ENCODE measurements at regions not wholly inside any gene's neighbourhood (a gene's known extent, or its start where the extent isn't known, plus 50 kb on each side); places are given as distances from the start of the nearest gene placed in this dataset.

- no peak overlapping the region for H3K27ac ChIP-seq (ENCODE audit: low read length)
- no peaks in the 10 kb centered on the region for H3K27me3 ChIP-seq (ENCODE audit: low read depth, low read length)
- peaks cover 8 to 38% of the 10 kb centered on the region in 2 donors for H3K4me1 ChIP-seq (ENCODE audit: control insufficient read depth in 1 of 2, insufficient read depth in 2 of 2, low read length in 2 of 2)
- no peaks in the 10 kb centered on the region for H3K36me3 ChIP-seq (ENCODE audit: control insufficient read depth in 1 of 2, insufficient read depth in 2 of 2, low read length in 2 of 2)
- no peaks in the 10 kb centered on the region for H3K9me3 ChIP-seq (ENCODE audit: control insufficient read depth in 1 of 2, low read length in 2 of 2)
- H3K4me3 ChIP-seq (ENCODE audit: low read depth in 1 of 2, low read length in 2 of 2), result no peak overlapping the region
Observed at GRCh38 chr3:177439694-177440269, 242.5 kb upstream of the TBL1XR1 start.

DNA sequence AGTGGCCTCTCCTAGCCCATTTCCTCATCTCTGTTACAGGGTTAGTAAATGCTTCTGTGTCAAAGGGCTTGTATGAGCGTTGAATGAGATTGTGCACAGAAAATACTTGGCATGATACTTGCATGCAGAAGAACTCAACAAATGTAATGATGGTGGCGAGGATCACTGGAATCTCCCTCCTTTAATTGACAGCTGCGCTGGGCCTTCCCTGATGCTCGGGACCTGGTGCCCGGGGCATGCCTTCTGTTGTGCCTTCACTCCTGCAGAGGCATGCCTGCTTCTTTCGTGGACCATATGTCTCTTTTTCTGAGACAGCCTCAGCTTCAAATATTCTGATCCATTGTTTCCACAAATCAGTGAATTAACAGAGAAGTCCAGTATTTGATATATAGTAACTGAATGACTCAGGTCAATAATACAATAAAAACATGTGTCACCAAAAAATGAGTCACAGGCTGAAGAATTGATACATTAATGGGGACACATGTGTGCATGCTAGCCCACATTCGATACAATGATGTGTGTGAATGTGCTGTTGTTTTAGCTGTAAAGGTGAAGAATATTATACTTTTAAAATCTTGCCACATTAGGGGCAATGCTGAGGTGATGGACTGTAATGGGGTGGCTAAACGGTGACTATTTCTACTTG is 243.3 kb upstream of the TBL1XR1 start:
- H3K27ac ChIP-seq (ENCODE audit: low read length), result no peak overlapping the region
- no peaks in the 10 kb centered on the region for H3K36me3 ChIP-seq (ENCODE audit: control insufficient read depth in 1 of 2, insufficient read depth in 2 of 2, low read length in 2 of 2)
- H3K27me3 ChIP-seq (ENCODE audit: low read depth, low read length), result no peaks in the 10 kb centered on the region
- no peaks in the 10 kb centered on the region for H3K9me3 ChIP-seq (ENCODE audit: control insufficient read depth in 1 of 2, low read length in 2 of 2)
- peaks cover 8 to 38% of the 10 kb centered on the region in 2 donors for H3K4me1 ChIP-seq (ENCODE audit: control insufficient read depth in 1 of 2, insufficient read depth in 2 of 2, low read length in 2 of 2)
- H3K4me3 ChIP-seq (ENCODE audit: low read depth in 1 of 2, low read length in 2 of 2), result no peak overlapping the region

DNA sequence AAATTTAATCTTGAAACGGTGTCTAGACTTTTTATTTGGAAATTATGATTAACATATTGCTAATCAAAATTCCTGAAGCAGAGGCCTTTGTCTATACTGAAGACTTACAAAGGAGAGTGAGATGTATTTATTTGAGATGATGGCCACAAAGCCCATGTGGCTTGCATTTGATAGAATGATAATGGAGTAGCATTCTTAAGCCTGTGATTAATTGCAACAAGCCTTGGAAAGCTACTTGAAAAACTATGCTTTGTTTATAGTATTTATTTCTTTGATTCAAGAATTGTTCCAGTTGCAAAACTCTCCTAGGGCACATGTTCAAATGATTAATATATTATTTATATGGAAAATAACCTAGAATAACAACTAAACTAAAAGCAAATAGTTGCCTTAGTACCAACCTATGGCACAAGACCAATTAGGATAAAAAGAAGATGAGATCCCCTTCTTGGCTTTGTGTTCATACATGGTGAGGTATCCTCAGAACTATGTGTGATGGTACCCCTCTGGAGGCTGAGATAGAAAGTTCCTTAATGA is 244.1 kb upstream of the TBL1XR1 start:
- Histone ChIP-seq H3K9me3 (ENCODE audit: control insufficient read depth in 1 of 2, low read length in 2 of 2) (no peaks in the 10 kb centered on the region), H3K36me3 (ENCODE audit: control insufficient read depth in 1 of 2, insufficient read depth in 2 of 2, low read length in 2 of 2) (no peaks in the 10 kb centered on the region), H3K4me1 (ENCODE audit: control insufficient read depth in 1 of 2, insufficient read depth in 2 of 2, low read length in 2 of 2) (peaks cover 9 to 38% of the 10 kb centered on the region in 2 donors), H3K27ac (ENCODE audit: low read length) (peak overlapping the region; percentile 87), H3K27me3 (ENCODE audit: low read depth, low read length) (no peaks in the 10 kb centered on the region), H3K4me3 (ENCODE audit: low read depth in 1 of 2, low read length in 2 of 2) (peak overlapping the region; percentile 43 to 47)

GRCh38 chr3:177441813-177442646 is 244.7 kb upstream of the TBL1XR1 start:
- Histone ChIP-seq H3K27me3 (ENCODE audit: low read depth, low read length) (no peaks in the 10 kb centered on the region), H3K36me3 (ENCODE audit: control insufficient read depth in 1 of 2, insufficient read depth in 2 of 2, low read length in 2 of 2) (no peaks in the 10 kb centered on the region), H3K27ac (ENCODE audit: low read length) (peak overlapping the region; percentile 87), H3K4me1 (ENCODE audit: control insufficient read depth in 1 of 2, insufficient read depth in 2 of 2, low read length in 2 of 2) (peaks cover 15 to 38% of the 10 kb centered on the region in 2 donors), H3K4me3 (ENCODE audit: low read depth in 1 of 2, low read length in 2 of 2) (peak overlapping the region; percentile 43 to 47), H3K9me3 (ENCODE audit: control insufficient read depth in 1 of 2, low read length in 2 of 2) (no peaks in the 10 kb centered on the region)

DNA sequence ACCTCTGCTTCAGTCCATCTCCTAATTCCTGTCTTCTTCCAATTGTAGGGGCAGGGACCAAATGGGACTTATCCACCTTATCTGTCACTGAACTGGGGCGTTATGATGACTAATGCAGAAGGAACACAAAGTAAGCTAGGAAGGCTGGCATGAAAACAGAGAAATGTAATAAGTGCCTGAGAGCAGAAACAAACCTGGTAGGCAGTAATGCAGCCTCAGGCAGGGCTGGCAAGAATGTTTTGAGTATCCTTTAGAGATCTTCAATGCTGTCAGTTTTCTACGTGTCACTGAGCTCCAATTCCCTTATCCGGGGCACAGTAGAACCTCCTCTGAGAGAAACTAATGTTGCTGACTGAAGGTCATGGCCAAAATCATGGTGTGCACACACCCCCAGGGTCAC is 246.2 kb upstream of the TBL1XR1 start:
- no peak overlapping the region for H3K4me3 ChIP-seq (ENCODE audit: low read depth in 1 of 2, low read length in 2 of 2)
- H3K4me1 ChIP-seq (ENCODE audit: control insufficient read depth in 1 of 2, insufficient read depth in 2 of 2, low read length in 2 of 2), result peaks cover 15 to 38% of the 10 kb centered on the region in 2 donors
- peak overlapping the region; percentile 61 for H3K27ac ChIP-seq (ENCODE audit: low read length)

GRCh38 chr3:177444696-177445095 is 247.4 kb upstream of the TBL1XR1 start:
- Histone ChIP-seq H3K9me3 (ENCODE audit: control insufficient read depth in 1 of 2, low read length in 2 of 2) (no peaks in the 10 kb centered on the region), H3K4me3 (ENCODE audit: low read depth in 1 of 2, low read length in 2 of 2) (no peak overlapping the region), H3K27ac (ENCODE audit: low read length) (no peak overlapping the region), H3K27me3 (ENCODE audit: low read depth, low read length) (no peaks in the 10 kb centered on the region), H3K4me1 (ENCODE audit: control insufficient read depth in 1 of 2, insufficient read depth in 2 of 2, low read length in 2 of 2) (peaks cover 18 to 26% of the 10 kb centered on the region in 2 donors), H3K36me3 (ENCODE audit: control insufficient read depth in 1 of 2, insufficient read depth in 2 of 2, low read length in 2 of 2) (no peaks in the 10 kb centered on the region)

More for the DNA sequence above, 246.2 kb upstream of the TBL1XR1 start:
- no peaks in the 10 kb centered on the region for H3K36me3 ChIP-seq (ENCODE audit: control insufficient read depth in 1 of 2, insufficient read depth in 2 of 2, low read length in 2 of 2)
- H3K27me3 ChIP-seq (ENCODE audit: low read depth, low read length), result no peaks in the 10 kb centered on the region
- no peaks in the 10 kb centered on the region for H3K9me3 ChIP-seq (ENCODE audit: control insufficient read depth in 1 of 2, low read length in 2 of 2)

DNA sequence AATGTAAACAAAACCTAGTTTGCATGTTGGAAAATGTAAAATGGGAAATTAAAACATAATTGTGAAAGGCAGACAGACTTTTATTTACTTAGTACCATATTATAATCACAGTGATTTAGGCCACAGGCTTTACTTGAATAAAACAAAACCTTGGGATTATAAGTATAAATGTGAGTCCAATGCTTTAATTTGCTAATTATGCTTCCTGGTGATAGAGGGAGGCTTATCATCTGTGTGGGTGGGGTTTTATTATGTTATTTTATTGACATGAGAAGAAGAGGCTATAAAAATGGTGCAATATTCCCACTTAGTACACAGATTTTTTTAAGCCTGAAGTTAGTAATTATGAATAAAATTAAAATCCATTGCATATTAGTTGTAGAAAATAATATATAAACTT is 248.3 kb upstream of the TBL1XR1 start:
- no peaks in the 10 kb centered on the region for H3K36me3 ChIP-seq (ENCODE audit: control insufficient read depth in 1 of 2, insufficient read depth in 2 of 2, low read length in 2 of 2)
- H3K27ac ChIP-seq (ENCODE audit: low read length), result peak overlapping the region; percentile 66
- no peak overlapping the region for H3K4me3 ChIP-seq (ENCODE audit: low read depth in 1 of 2, low read length in 2 of 2)
- no peaks in the 10 kb centered on the region for H3K9me3 ChIP-seq (ENCODE audit: control insufficient read depth in 1 of 2, low read length in 2 of 2)
- H3K4me1 ChIP-seq (ENCODE audit: control insufficient read depth in 1 of 2, insufficient read depth in 2 of 2, low read length in 2 of 2), result peaks cover 14 to 19% of the 10 kb centered on the region in 2 donors
- H3K27me3 ChIP-seq (ENCODE audit: low read depth, low read length), result no peaks in the 10 kb centered on the region

- no peak overlapping the region for H3K4me3 ChIP-seq (ENCODE audit: low read depth in 1 of 2, low read length in 2 of 2)
- peaks cover 11 to 13% of the 10 kb centered on the region in 2 donors for H3K4me1 ChIP-seq (ENCODE audit: control insufficient read depth in 1 of 2, insufficient read depth in 2 of 2, low read length in 2 of 2)
- H3K27me3 ChIP-seq (ENCODE audit: low read depth, low read length), result no peaks in the 10 kb centered on the region
- no peaks in the 10 kb centered on the region for H3K36me3 ChIP-seq (ENCODE audit: control insufficient read depth in 1 of 2, insufficient read depth in 2 of 2, low read length in 2 of 2)
- H3K9me3 ChIP-seq (ENCODE audit: control insufficient read depth in 1 of 2, low read length in 2 of 2), result no peaks in the 10 kb centered on the region
- peak overlapping the region; percentile 66 for H3K27ac ChIP-seq (ENCODE audit: low read length)
Observed at GRCh38 chr3:177446165-177446601, 248.9 kb upstream of the TBL1XR1 start.

GRCh38 chr3:177447938-177448337 is 250.7 kb upstream of the TBL1XR1 start:
- Histone ChIP-seq H3K9me3 (ENCODE audit: control insufficient read depth in 1 of 2, low read length in 2 of 2) (no peaks in the 10 kb centered on the region), H3K36me3 (ENCODE audit: control insufficient read depth in 1 of 2, insufficient read depth in 2 of 2, low read length in 2 of 2) (no peaks in the 10 kb centered on the region), H3K4me3 (ENCODE audit: low read depth in 1 of 2, low read length in 2 of 2) (no peak overlapping the region), H3K4me1 (ENCODE audit: control insufficient read depth in 1 of 2, insufficient read depth in 2 of 2, low read length in 2 of 2) (peaks cover 5 to 19% of the 10 kb centered on the region in 2 donors), H3K27me3 (ENCODE audit: low read depth, low read length) (no peaks in the 10 kb centered on the region), H3K27ac (ENCODE audit: low read length) (no peak overlapping the region)

DNA sequence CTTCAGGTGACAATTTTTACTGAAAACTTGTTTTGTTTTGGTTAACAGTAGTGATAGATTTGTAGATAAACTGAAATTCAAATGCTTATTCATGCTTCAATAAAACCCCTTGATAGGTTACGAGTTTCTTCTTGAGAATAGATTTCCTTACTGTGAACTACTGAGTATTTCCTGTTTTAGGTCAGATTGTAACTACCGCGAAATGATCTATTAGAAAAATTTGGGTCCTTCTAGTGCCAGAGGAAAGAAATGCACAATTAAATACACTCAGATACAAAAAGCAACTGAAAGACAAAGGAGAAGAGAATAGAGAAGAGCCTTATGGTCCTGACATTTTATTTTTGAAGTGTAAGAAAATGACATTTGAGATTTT is 251.7 kb upstream of the TBL1XR1 start:
- Histone ChIP-seq H3K27me3 (ENCODE audit: low read depth, low read length) (no peaks in the 10 kb centered on the region), H3K4me3 (ENCODE audit: low read depth in 1 of 2, low read length in 2 of 2) (no peak overlapping the region), H3K36me3 (ENCODE audit: control insufficient read depth in 1 of 2, insufficient read depth in 2 of 2, low read length in 2 of 2) (no peaks in the 10 kb centered on the region), H3K9me3 (ENCODE audit: control insufficient read depth in 1 of 2, low read length in 2 of 2) (no peaks in the 10 kb centered on the region), H3K4me1 (ENCODE audit: control insufficient read depth in 1 of 2, insufficient read depth in 2 of 2, low read length in 2 of 2) (peaks cover 5 to 19% of the 10 kb centered on the region in 2 donors), H3K27ac (ENCODE audit: low read length) (no peak overlapping the region)

DNA sequence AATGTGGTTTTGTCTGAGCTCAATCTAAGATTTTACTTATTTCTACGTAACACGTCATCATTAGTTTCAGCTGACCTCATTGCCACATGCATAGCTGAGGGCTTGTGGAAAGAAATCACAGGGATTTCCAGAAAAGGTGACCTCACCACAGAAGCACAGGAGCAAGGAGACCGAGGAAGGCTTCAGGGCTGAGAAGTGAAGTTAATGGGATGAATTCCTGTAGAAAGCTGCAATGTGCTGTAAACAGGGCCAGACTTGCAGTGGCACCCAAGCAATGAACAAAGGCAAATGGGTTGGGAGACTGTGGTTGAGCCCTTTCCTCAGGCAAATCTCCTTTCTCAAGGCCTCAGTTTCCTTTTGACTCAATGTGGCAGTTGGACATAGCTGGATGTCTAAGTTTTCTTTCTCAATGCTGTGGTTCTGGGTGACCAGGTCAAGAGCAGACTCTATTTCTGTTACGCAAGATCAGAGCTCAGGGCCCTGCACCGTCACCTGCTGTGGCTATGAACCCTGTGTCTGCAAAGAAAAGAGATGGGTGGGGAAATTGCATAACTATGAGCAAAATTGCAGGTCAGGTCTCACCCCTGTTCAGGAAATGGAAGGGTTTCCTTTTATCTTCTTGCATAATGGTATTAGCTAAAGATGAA is 252.2 kb upstream of the TBL1XR1 start:
- Histone ChIP-seq H3K4me3 (ENCODE audit: low read depth in 1 of 2, low read length in 2 of 2) (no peak overlapping the region), H3K9me3 (ENCODE audit: control insufficient read depth in 1 of 2, low read length in 2 of 2) (no peaks in the 10 kb centered on the region), H3K4me1 (ENCODE audit: control insufficient read depth in 1 of 2, insufficient read depth in 2 of 2, low read length in 2 of 2) (peaks cover 5 to 19% of the 10 kb centered on the region in 2 donors), H3K36me3 (ENCODE audit: control insufficient read depth in 1 of 2, insufficient read depth in 2 of 2, low read length in 2 of 2) (no peaks in the 10 kb centered on the region), H3K27ac (ENCODE audit: low read length) (no peak overlapping the region), H3K27me3 (ENCODE audit: low read depth, low read length) (no peaks in the 10 kb centered on the region)

All from muscle layer of duodenum (tissue), 2 donors.